AG09309 (cell line): ENCODE measurements at regions not wholly inside any gene's neighbourhood (a gene's known extent, or its start where the extent isn't known, plus 50 kb on each side); places are given as distances from the start of the nearest gene placed in this dataset.
A peak's percentile ranks its signal among the peaks of the same experiment; 100 is the strongest.

Experiments
- DNase-seq: peaks from one replicate; pipeline ENCODE4 v3.0.0-alpha.2; 2010; ENCODE audit warnings: low read depth
- H3K4me3 ChIP-seq: 2 replicates; pipeline ENCODE4 v1.5.1; 2011; ENCODE audit warnings: mild to moderate bottlenecking, low read depth, low read length, moderate library complexity; ENCODE audit not compliant: control insufficient read depth
- TF ChIP-seq, protein P1 (sequence below): IDR thresholded peaks from 2 replicates; pipeline ENCODE4 v1.5.1; 2011; ENCODE audit warnings: mild to moderate bottlenecking, low read depth, low read length, inconsistent platforms; ENCODE audit not compliant: insufficient read depth, control insufficient read depth; ENCODE audit errors: missing control alignments

DNA sequence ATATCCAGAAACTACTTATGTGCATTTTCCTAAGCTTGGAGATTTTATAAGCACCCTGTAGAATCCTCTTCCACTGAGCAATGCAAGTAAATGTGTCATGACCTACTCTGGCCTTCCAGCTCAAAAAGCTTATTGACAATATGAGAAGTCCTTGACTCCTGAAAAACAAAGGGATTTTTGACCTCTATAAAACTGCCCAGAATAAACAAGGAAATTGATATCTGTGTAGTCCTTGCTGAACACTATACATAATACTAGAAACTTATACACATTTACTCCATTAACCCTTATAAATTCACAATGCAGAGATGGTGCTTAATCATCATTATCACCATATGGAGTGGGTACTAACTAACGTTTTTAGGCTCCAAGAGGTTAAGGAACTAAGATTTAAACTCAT, 197.4 kb upstream of the KRR1 start:
- TF ChIP-seq, protein P1, sequence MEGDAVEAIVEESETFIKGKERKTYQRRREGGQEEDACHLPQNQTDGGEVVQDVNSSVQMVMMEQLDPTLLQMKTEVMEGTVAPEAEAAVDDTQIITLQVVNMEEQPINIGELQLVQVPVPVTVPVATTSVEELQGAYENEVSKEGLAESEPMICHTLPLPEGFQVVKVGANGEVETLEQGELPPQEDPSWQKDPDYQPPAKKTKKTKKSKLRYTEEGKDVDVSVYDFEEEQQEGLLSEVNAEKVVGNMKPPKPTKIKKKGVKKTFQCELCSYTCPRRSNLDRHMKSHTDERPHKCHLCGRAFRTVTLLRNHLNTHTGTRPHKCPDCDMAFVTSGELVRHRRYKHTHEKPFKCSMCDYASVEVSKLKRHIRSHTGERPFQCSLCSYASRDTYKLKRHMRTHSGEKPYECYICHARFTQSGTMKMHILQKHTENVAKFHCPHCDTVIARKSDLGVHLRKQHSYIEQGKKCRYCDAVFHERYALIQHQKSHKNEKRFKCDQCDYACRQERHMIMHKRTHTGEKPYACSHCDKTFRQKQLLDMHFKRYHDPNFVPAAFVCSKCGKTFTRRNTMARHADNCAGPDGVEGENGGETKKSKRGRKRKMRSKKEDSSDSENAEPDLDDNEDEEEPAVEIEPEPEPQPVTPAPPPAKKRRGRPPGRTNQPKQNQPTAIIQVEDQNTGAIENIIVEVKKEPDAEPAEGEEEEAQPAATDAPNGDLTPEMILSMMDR: no peak
- no peak for DNase-seq
- no peak overlapping the region for H3K4me3 ChIP-seq

DNA sequence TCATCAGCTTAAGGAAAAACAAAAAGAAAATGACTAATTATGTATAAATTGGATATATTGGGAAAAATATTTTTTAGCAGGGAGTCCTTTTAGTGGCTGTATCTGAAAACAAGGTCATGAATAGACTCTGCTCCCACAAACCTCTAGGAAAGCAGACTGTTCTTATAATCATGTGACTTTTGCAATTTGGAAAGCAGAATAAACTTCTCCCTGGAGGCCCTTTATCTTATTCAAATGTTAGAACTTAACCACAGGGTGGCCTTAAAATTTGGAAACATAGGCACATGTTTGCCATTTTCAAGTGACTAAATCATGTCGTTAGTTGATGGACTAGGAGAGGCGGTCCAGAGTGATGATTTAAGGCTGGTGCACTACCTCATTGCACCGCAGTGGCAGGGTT, 196.6 kb upstream of the KRR1 start:
- DNase-seq: no peak
- TF ChIP-seq, protein P1: no peak
- no peak overlapping the region for H3K4me3 ChIP-seq

DNA sequence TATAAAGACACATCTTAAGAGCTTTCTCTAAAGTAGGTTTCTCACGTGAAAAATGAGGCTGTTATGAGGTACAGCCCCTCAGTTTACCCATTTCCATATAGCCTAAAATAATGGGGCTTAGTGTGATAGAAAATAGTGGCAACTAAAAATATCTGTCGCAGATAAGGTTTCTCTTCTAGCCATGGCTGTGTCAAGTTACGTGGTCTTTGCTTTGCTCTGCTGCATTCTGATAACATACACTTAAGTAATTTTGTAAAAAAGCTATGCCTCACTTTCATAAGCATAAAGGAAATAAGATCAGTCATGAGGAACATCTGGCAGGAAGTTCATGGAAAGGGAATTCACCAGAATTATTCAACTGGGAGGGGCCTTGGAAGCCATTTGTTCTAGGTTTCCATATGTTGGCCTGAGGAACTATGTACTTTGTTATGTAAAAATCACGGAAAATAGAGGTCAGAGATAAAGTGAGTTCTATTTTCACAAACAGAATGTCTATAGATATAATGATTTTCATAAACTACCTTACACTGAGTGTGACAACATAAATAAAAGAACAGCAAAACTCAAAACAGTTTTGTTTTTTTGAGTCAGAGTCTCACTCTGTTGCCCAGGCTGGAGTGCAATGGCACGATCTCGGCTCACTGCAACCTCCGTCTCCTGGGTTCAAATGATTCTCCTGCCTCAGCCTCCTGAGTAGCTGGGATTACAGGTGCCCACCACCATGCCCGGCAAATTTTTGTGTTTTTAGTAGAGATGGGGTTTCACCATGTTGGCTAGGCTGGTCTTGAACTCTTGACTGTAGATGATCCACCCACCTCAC, 195.6 kb upstream of the KRR1 start:
- DNase-seq: no peak
- TF ChIP-seq, protein P1: no peak
- no peak overlapping the region for H3K4me3 ChIP-seq

DNA sequence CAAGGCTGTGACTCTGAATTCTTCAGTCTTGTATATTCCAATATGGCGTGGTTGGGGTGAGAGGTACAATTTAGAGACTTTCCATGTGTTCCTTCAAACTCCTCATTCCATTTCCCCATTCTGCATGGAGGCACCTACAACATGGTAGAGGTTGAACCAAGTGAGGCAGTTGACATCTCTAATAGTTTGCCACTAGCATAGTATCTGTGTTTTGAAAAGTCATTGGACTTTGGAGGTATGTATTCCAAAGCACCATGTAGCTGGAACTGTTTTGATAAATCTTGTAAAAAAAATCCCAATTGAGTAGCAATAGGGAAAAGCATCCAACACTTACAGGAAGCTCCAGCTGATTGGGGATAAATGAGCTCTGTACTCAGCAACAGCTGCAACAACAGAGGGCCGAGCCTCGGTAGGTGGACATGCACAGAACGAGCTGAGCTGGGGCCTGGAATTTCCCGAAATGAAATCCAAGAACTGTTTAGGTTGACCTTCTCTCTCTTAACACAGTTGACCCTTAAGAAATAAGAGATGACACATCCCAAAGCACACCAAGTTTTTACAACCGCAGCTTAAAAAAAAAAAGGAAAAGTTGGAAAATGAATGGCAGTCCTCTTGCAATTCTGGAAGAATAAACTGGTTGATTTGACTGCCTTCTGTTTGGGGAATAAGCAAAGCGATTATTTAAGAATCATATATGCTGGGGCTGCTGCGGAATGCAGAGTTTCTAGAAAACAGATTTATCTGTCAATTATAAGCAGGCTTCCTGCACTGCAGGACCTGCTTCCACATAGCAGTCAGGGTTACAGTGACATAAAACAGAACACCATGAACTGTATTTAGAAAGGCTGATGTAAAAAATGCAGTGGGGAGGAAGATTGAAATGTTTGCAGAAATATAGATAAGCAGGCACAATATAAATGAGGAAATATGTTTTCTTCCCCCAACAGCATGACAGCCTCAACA, 194.6 kb upstream of the KRR1 start:
- TF ChIP-seq, protein P1: no peak
- no peak overlapping the region for H3K4me3 ChIP-seq
- DNase-seq: peak; percentile 87

DNA sequence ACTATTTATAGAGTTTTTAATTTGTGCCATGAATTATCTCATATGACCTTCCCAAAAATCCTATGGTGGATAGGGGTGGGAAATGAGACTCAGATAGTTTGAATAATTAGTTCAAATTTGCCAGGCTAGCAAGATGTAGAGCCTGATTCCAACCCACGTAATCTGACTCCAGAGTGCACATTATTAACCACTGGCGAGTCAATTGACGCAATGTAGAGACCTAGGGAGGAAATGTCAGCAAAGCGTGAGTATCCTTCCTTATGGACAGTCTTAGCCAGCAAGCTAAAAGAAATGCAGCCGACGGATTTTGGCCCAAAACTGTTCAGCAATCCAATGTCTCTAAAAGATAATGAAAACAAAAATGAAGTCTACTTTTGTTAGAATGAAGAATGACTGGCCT, 193.3 kb upstream of the KRR1 start:
- DNase-seq: no peak
- H3K4me3 ChIP-seq: no peak overlapping the region
- TF ChIP-seq, protein P1: no peak

DNA sequence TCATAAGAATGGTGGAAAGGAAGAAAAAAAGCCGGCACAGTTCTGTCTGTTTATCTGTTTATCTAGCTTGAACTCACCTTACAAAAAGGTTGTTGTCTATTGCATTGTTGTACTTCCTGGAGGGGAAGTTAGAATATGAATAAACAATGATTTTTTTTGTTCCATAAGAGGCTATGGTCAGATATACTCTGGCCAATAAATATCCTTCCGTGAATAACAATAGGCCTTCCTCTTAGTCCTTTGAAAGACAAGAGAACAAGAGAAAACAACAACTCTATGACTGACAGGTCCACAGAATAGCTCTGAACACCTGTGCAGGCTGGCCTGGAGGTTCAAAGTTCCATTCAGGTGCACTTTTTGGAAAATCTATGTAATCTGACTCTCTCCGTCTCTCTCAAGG, 192.8 kb upstream of the KRR1 start:
- DNase-seq: no peak
- H3K4me3 ChIP-seq: no peak overlapping the region
- TF ChIP-seq, protein P1: no peak
